GM12891 (cell line): ENCODE measurements at regions not wholly inside any gene's neighbourhood (a gene's known extent, or its start where the extent isn't known, plus 50 kb on each side); places are given as distances from the start of the nearest gene placed in this dataset.

Source experiments
- DNase-seq: peaks from one replicate; pipeline ENCODE4 v3.0.0; 2011; ENCODE audit warnings: low spot score; ENCODE audit not compliant: insufficient read length
- FAIRE-seq: peaks from 2 replicates; lab custom pipeline; 2011; peaks lifted over from hg19 to GRCh38; lab: Jason Lieb, UNC
- PAX5 ChIP-seq: IDR thresholded peaks from 2 replicates; pipeline ENCODE4 v1.6.1; 2011; ENCODE audit warnings: low read length, moderate library complexity, mild to moderate bottlenecking; ENCODE audit not compliant: insufficient read depth, severe bottlenecking
- POLR2A ChIP-seq: IDR thresholded peaks from 2 replicates; pipeline ENCODE4 v1.6.1; 2011; ENCODE audit warnings: low read depth, low read length, control low read depth
- POLR2AphosphoS5 ChIP-seq: IDR thresholded peaks from 2 replicates; pipeline ENCODE4 v1.6.1; 2011; ENCODE audit warnings: low read depth, low read length, control low read depth
- POU2F2 ChIP-seq: IDR thresholded peaks from 2 replicates; pipeline ENCODE4 v1.6.1; 2011; ENCODE audit warnings: low read depth, mild to moderate bottlenecking, control low read depth, low read length, moderate library complexity
- SPI1 ChIP-seq: IDR thresholded peaks from 2 replicates; pipeline ENCODE4 v1.6.1; 2011; ENCODE audit warnings: low read depth, low read length, control low read depth
- TAF1 ChIP-seq: IDR thresholded peaks from 2 replicates; pipeline ENCODE4 v1.6.1; 2011; ENCODE audit warnings: low read depth, low read length, control low read depth

DNA sequence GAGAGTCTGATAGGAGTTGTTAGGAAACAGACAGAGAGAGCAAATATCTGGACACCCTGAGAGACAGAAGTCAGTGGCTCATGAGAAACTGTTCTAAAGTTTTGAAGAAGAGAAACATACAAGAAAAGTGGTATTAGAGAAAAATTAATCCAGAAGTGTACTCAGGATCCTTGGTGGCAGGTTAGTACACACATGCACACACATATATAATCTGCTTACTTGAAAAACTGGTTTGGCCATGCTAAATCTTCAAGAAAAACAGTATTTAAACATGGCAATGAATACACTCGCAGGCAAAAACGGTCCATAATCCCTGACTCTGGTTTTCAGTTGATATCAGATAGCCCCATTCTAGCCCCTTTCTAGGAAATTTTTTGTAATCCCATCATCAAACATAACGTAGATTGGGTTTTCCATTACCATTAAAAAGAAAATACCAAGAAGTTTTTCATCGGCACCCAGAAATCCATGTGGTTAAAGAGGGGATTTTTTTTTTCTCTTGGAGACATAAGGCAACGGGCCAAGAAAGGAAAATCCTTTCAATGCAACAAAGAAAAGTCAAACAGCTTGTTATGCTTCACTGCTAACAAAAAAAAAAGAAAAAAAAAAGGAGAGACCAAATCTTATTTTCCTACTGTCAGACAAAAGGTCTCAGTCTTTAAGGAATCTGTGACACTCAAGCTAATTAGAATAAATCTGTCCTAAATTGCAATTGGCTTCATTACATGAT lies 178.0 kb upstream of the MIR17HG start:
- no peak for DNase-seq
- no peak for TF ChIP-seq SPI1
- no peak for TF ChIP-seq TAF1
- no peak for TF ChIP-seq POLR2AphosphoS5
- no peak for TF ChIP-seq PAX5
- no peak for TF ChIP-seq POU2F2
- TF ChIP-seq POLR2A, result no peak
- no peak for FAIRE-seq

- no peak for TF ChIP-seq POU2F2
- TF ChIP-seq TAF1, result no peak
- no peak for TF ChIP-seq PAX5
- no peak for TF ChIP-seq POLR2A
- no peak for TF ChIP-seq POLR2AphosphoS5
- no peak for TF ChIP-seq SPI1
- FAIRE-seq (no peak), DNase-seq (no peak)
Observed at GRCh38 chr13:91172160-91172559, 175.3 kb upstream of the MIR17HG start.

GRCh38 chr13:91174886-91175501 lies 172.5 kb upstream of the MIR17HG start:
- DNase-seq, result no peak
- TF ChIP-seq PAX5 (no peak), POU2F2 (no peak), SPI1 (no peak)
- FAIRE-seq, result no peak

DNA sequence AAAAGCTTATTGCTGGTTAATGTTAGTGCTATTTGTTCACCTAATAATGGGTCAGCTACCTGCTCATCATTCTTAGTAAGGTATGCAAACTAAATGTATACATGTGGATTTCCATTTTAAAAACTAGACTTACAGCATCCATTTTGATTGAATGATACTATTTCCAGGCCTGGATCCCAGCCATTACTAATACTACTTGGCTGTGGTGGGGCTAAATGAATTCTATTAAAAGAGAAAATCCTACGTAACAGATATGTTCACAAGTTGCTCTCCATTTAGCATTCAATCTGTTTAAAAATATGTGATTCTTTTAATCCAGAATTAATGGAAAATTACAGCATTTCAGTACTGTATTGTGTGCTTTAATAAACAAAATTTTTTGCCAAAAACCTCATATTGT lies 169.4 kb upstream of the MIR17HG start:
- no peak for DNase-seq
- FAIRE-seq, result no peak
- TF ChIP-seq PAX5 (no peak), SPI1 (no peak), POLR2A (no peak)

DNA sequence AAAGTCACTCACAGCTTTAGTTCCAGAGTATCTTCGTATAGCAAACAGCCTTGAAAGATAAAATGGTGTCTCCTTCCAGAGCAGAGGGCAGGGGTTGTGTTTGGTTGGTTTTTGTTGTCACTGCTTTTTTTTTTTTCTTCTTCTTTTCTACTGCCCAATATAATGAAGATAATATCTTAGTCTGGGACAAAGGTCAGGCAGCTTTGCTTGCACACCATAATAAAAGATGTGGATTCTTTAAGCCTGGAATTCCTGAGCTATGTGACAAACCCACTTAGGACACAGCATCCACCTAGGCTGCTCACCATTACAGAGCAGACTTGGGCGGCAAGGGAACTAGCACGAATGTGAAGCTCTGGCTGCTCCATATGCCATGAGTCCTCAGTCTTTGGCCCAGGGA lies 165.6 kb upstream of the MIR17HG start:
- no peak for TF ChIP-seq TAF1
- no peak for TF ChIP-seq POU2F2
- TF ChIP-seq PAX5, result no peak
- TF ChIP-seq POLR2A, result no peak
- no peak for TF ChIP-seq SPI1
- no peak for TF ChIP-seq POLR2AphosphoS5
- FAIRE-seq, result no peak
- no peak for DNase-seq

DNA sequence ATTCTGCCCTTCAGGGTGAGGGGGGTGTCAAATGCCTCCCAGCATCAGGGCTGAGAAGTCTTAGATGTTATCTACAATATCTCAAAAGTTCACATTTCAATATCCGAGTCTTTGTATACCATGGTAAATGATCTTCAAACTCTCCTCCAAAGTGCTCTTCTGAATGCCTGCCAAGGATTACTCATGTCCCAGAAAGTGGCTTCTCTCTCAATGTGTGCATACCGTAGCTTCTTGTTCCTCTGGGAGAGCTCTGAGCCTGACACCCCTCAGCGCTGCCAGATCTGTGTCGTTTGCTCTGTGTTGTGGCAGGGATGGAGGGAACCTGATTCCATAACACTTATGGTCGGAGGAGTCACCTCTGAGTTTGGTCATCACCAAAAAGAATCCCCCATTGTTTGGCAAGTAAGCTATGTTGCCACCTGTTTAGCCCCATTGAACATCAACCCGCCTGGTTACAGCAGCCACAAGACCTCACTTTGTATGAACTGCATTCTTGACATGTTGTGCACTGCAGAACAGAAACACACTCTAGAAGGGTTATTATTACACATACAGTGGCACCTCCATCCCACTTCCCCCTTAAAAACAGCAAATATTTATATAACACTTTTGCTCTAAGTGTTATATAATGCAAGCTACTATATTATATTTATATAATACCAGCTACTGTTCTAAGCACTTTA lies 163.1 kb upstream of the MIR17HG start:
- DNase-seq (no peak), FAIRE-seq (no peak)
- TF ChIP-seq PAX5, result no peak
- no peak for TF ChIP-seq POLR2AphosphoS5
- TF ChIP-seq SPI1, result no peak
- TF ChIP-seq POU2F2, result no peak
- TF ChIP-seq TAF1, result no peak
- TF ChIP-seq POLR2A, result no peak

- no peak for DNase-seq
Observed at GRCh38 chr13:91185294-91185863, 162.1 kb upstream of the MIR17HG start.

DNA sequence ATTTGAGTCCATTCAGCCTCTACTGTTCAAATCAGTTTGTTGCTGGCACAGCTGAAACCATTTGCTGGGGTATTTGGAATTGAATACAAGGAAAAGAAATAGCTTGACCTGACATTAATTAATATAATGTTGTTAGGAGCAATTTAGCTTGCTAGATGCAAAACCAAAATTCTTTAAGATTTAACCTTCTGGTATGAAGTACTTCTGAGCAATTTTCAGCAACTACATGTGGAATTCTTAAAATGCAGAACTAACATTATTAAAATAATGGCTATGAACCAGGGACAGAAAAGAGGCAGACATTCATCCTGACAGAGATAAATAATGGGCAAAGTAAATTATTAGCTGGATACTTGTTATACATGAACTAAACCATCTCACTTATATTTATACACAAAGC lies 160.0 kb upstream of the MIR17HG start:
- DNase-seq (no peak), FAIRE-seq (no peak)
- no peak for TF ChIP-seq SPI1
- no peak for TF ChIP-seq POLR2A
- no peak for TF ChIP-seq POU2F2
- no peak for TF ChIP-seq POLR2AphosphoS5
- TF ChIP-seq TAF1, result no peak
- no peak for TF ChIP-seq PAX5

More at GRCh38 chr13:91185294-91185863, 162.1 kb upstream of the MIR17HG start:
- FAIRE-seq, result no peak
- TF ChIP-seq POLR2A, result no peak
- TF ChIP-seq TAF1, result no peak
- TF ChIP-seq SPI1, result no peak
- no peak for TF ChIP-seq POLR2AphosphoS5
- no peak for TF ChIP-seq PAX5
- TF ChIP-seq POU2F2, result no peak

DNA sequence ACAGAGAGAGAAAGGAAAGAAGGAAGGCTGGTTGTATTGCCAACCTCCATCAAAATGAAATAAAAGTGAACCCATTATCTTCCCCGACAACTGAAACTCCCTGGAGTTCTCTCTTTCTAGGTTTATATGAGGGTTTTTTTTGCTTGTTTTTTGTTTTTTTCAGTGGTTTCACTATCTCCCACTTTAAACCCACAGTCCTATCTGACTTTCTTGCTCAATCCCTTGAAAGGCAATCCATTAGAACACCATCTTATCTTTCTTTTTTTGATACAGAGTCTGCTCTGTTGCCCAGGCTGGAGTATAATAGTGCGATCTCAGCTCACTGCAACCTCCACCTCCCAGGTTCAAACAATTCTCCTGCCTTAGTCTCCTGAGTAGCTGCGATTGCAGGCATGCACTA lies 158.0 kb upstream of the MIR17HG start:
- FAIRE-seq (no peak), DNase-seq (no peak)
- TF ChIP-seq POLR2A (no peak), POU2F2 (no peak), PAX5 (no peak), TAF1 (no peak), SPI1 (no peak), POLR2AphosphoS5 (no peak)

DNA sequence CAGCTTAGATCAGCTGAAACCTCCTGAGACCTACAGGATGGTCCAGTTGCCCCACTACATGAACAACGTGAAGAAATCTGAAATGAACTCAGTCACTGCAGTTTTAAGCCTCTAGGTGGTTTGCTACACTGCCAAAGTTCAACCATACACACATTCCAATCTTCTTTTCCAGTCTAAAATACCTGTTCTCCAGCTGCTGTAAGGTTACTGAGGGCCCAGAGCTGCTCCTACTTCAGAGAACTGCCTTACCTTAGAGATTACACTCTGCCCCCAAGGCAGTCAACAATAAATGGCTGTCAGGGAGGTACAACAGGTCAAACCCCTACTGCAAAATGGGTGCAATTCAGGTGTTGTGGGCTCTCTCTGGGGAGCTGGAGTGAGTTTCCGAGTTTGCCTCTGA lies 154.1 kb upstream of the MIR17HG start:
- DNase-seq, result no peak
- no peak for FAIRE-seq
- TF ChIP-seq POLR2A, result no peak
- TF ChIP-seq POLR2AphosphoS5, result no peak
- TF ChIP-seq PAX5, result no peak
- TF ChIP-seq SPI1, result no peak
- no peak for TF ChIP-seq TAF1
- TF ChIP-seq POU2F2, result no peak
